ENCODE measurements at regions not wholly inside any gene's neighbourhood (a gene's known extent, or its start where the extent isn't known, plus 50 kb on each side); places are given as distances from the start of the nearest gene placed in this dataset.
"Not testable (repeated sequence)": the region's sequence is repeated elsewhere in the genome, so short reads cannot be mapped to it uniquely, and the experiment has no call there.

DNA sequence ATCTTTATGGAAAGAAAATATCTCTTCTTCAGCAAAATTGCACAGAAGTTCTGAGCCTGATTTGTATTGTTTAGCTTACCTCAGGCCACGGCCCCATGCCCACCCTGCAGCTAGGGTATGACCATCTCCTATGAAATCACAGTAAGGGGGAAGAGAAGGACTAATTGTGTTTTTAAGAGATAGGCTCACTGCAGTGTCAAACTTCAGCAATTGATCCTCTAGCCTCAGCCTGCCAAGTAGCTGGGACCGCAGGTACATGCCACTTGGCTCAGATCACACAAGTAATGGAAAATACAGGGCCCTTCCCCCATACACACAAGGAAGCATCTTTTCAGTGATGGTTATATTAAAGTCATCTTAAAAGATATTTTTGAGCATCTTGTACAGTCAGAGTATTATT lies 60.0 kb downstream of the DMAC1 start:
- no CpG with 5 or more reads among the region's 2 CpGs for WGBS (ENCODE audit: insufficient coverage)
- Histone ChIP-seq H3K9me3 (replicated peaks; ENCODE audit: control insufficient read depth, low read depth, low read length) (no peaks in the 10 kb centered on the region), H3K27me3 (ENCODE audit: control insufficient read depth, insufficient read depth, low read length) (no peaks in the 10 kb centered on the region), H3K4me1 (ENCODE audit: control insufficient read depth, insufficient read depth, low read length) (no peaks in the 10 kb centered on the region), H3K27ac (ENCODE audit: low read length) (no peak overlapping the region), H3K4me3 (ENCODE audit: low read length) (no peak overlapping the region), H3K36me3 (ENCODE audit: control insufficient read depth, insufficient read depth, low read length) (no peaks in the 10 kb centered on the region)
- DNase-seq = no peak

DNA sequence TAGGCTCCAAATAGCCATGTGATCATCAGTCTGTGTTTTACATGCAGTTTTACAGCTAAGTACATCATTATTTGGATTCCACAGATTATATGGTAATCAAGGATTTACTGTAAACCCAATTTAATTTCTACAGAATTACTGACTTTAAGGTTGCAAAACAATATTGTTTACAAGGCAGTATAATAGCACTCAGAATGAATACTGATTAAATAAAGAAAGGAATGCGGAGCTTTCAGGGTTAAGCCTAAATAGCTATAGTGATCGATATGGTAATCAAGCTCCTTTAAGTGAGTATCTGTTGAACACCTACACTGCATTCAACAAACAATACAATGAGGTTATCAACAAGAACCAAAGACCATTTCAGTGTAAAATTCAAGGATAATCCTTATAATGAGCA lies 64.3 kb downstream of the DMAC1 start:
- Histone ChIP-seq H3K4me3 (ENCODE audit: low read length) (no peak overlapping the region), H3K36me3 (ENCODE audit: control insufficient read depth, insufficient read depth, low read length) (no peaks in the 10 kb centered on the region), H3K27me3 (ENCODE audit: control insufficient read depth, insufficient read depth, low read length) (no peaks in the 10 kb centered on the region), H3K4me1 (ENCODE audit: control insufficient read depth, insufficient read depth, low read length) (no peaks in the 10 kb centered on the region), H3K27ac (ENCODE audit: low read length) (no peak overlapping the region), H3K9me3 (replicated peaks; ENCODE audit: control insufficient read depth, low read depth, low read length) (no peaks in the 10 kb centered on the region)
- WGBS (ENCODE audit: insufficient coverage) = no CpG with 5 or more reads among the region's 2 CpGs
- no peak for DNase-seq

DNA sequence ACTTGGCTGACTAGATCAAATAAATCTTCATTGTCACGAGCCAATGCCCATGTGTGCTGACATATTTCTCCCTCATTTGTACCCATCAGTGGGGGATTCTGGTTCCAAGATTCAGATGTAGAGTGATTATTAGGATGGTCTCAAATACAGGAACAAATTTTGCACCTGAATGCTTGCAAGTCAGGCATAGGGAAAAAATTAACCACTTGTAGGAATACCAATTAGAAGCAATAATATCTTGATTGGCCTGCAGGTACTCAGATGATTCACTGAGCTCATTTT lies 69.5 kb downstream of the DMAC1 start:
- H3K4me1 ChIP-seq (ENCODE audit: control insufficient read depth, insufficient read depth, low read length) = no peaks in the 10 kb centered on the region
- no peak overlapping the region for H3K27ac ChIP-seq (ENCODE audit: low read length)
- H3K36me3 ChIP-seq (ENCODE audit: control insufficient read depth, insufficient read depth, low read length) = no peaks in the 10 kb centered on the region
- no CpG with 5 or more reads among the region's 1 CpG for WGBS (ENCODE audit: insufficient coverage)
- no peaks in the 10 kb centered on the region for H3K27me3 ChIP-seq (ENCODE audit: control insufficient read depth, insufficient read depth, low read length)
- no peak for DNase-seq
- no peak overlapping the region for H3K4me3 ChIP-seq (ENCODE audit: low read length)
- no peaks in the 10 kb centered on the region for H3K9me3 ChIP-seq (replicated peaks; ENCODE audit: control insufficient read depth, low read depth, low read length)

DNA sequence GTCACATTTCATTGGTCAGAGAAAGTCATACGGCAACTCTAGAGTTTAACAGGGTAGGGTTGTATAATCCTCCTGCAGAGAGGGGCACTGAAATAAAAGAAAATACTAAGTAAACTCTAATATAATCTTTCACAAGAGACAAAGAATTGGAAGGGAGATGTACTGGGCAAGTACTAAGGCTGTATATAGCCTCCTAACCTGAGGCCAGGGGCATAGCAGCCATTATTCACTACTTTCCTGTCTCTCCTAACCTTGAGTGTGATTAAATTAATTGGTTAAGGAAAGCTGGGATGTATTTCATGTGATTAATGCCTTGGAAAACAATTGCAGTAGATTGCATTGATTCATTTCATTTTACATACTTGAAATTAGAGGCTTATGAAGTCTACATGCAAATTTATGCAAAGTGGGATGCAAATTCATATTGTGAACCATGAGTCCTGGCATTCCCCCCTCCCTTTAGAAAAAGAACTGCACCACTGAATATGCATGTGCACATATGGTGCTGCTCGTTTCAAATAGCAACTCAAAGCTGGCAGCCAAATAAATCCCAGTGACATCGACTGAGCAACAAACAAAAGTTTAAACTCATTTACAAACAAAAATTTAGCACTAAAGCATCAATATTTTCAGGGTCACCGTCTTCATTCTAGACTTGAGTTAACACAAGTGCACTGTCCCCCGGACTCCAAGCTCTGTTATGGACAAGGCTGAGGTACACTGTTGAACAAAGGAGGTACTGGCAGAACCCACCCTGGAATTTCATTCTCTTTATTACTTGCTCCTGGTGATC lies 70.0 kb downstream of the DMAC1 start:
- DNase-seq = peak; percentile 2
- no peak overlapping the region for H3K4me3 ChIP-seq (ENCODE audit: low read length)
- no peaks in the 10 kb centered on the region for H3K4me1 ChIP-seq (ENCODE audit: control insufficient read depth, insufficient read depth, low read length)
- no peaks in the 10 kb centered on the region for H3K9me3 ChIP-seq (replicated peaks; ENCODE audit: control insufficient read depth, low read depth, low read length)
- H3K27me3 ChIP-seq (ENCODE audit: control insufficient read depth, insufficient read depth, low read length) = no peaks in the 10 kb centered on the region
- H3K27ac ChIP-seq (ENCODE audit: low read length) = no peak overlapping the region
- H3K36me3 ChIP-seq (ENCODE audit: control insufficient read depth, insufficient read depth, low read length) = no peaks in the 10 kb centered on the region
- WGBS (ENCODE audit: insufficient coverage) = 72% methylated on average over 3 of the region's 5 CpGs

DNA sequence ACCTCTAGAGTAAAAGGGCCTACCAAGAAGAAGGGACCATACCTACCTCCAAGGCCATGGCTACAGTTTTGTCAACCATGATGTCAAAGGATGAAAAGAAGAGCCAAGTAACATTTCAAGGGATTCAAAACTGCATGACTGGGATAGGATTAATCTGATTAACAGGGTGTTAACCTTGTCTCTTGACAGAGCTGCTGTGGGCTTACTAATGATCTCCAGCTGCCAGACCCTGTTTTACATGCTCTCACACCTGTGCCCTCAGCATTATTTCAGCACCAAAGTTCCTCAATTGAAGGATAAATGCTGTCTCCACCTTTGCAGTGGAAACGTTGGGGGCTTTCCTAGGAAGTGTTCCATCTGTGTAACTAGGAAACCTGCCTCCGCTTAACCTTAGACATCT lies 78.3 kb downstream of the DMAC1 start:
- no peaks in the 10 kb centered on the region for H3K27me3 ChIP-seq (ENCODE audit: control insufficient read depth, insufficient read depth, low read length)
- H3K9me3 ChIP-seq (replicated peaks; ENCODE audit: control insufficient read depth, low read depth, low read length) = no peaks in the 10 kb centered on the region
- H3K4me3 ChIP-seq (ENCODE audit: low read length) = no peak overlapping the region
- no peak overlapping the region for H3K27ac ChIP-seq (ENCODE audit: low read length)
- no peaks in the 10 kb centered on the region for H3K4me1 ChIP-seq (ENCODE audit: control insufficient read depth, insufficient read depth, low read length)
- DNase-seq = no peak
- no peaks in the 10 kb centered on the region for H3K36me3 ChIP-seq (ENCODE audit: control insufficient read depth, insufficient read depth, low read length)
- 50% methylated on average over 2 of the region's 2 CpGs for WGBS (ENCODE audit: insufficient coverage)

DNA sequence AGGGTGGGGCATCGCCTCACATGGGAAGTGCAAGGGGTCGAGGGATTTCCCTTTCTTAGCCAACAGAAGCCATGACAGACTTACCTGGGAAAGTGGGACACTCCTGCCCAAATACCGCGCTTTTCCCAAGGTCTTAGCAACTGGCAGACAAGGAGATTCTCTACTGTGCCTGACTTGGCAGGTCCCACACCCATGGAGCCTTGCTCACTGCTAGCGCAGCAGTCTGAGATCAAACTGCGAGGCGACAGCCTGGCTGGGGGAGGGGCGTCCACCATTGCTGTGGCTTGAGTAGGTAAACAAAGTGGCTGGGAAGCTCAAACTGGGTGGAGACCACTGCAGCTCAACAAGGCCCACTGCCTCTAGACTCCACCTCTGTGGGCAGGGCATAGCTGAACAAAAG lies 86.5 kb downstream of the DMAC1 start:
- H3K9me3 ChIP-seq (replicated peaks; ENCODE audit: control insufficient read depth, low read depth, low read length); H3K4me3 ChIP-seq (ENCODE audit: low read length); H3K36me3 ChIP-seq (ENCODE audit: control insufficient read depth, insufficient read depth, low read length); H3K4me1 ChIP-seq (ENCODE audit: control insufficient read depth, insufficient read depth, low read length); DNase-seq; H3K27ac ChIP-seq (ENCODE audit: low read length); H3K27me3 ChIP-seq (ENCODE audit: control insufficient read depth, insufficient read depth, low read length): not testable (repeated sequence)
- WGBS (ENCODE audit: insufficient coverage) = 89% methylated on average over 5 of the region's 8 CpGs

DNA sequence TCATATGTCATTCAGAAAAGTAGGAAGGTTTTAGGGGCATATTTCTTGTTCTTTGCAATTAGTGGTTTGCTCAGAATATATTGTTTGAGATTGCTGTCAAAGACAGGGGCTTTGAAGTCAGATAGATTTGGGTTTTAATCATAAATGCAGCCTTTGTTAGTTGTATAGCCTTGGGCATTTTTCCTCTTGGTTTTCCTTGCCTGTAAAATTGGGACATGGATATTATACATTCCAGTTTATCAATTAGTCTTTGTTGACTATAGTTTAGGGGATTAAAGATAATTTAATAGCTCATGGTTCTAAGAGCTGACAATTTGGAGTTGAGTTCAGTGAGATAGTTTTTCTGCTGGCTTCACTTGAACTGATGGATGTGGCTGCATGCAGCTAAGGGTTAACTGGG lies 88.9 kb downstream of the DMAC1 start:
- no peak for DNase-seq
- H3K36me3 ChIP-seq (ENCODE audit: control insufficient read depth, insufficient read depth, low read length) = no peaks in the 10 kb centered on the region
- H3K9me3 ChIP-seq (replicated peaks; ENCODE audit: control insufficient read depth, low read depth, low read length) = no peaks in the 10 kb centered on the region
- H3K4me3 ChIP-seq (ENCODE audit: low read length) = no peak overlapping the region
- no peaks in the 10 kb centered on the region for H3K27me3 ChIP-seq (ENCODE audit: control insufficient read depth, insufficient read depth, low read length)
- H3K27ac ChIP-seq (ENCODE audit: low read length) = no peak overlapping the region
- H3K4me1 ChIP-seq (ENCODE audit: control insufficient read depth, insufficient read depth, low read length) = no peaks in the 10 kb centered on the region

DNA sequence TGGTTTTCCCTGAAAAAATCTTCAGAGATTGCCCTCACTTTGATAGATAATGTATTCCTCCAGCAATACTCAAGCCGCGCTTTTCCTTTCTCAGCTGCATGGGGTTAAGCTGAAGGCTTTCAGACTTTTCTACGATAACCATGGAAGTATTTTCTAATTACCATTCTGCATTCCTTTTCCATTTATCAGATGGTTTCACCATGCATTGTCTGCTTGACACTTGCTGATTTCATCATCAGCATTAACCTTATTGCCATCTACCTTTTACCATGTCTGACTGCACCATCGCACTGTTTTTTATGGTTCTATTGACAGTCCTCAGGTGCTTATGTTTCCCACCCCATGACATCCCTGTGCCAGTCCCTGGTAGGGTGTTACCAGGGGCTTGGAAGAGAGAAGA lies 91.6 kb downstream of the DMAC1 start:
- DNase-seq = no peak
- Histone ChIP-seq H3K9me3 (replicated peaks; ENCODE audit: control insufficient read depth, low read depth, low read length) (no peaks in the 10 kb centered on the region), H3K27ac (ENCODE audit: low read length) (no peak overlapping the region), H3K4me1 (ENCODE audit: control insufficient read depth, insufficient read depth, low read length) (no peaks in the 10 kb centered on the region), H3K36me3 (ENCODE audit: control insufficient read depth, insufficient read depth, low read length) (no peaks in the 10 kb centered on the region), H3K4me3 (ENCODE audit: low read length) (no peak overlapping the region), H3K27me3 (ENCODE audit: control insufficient read depth, insufficient read depth, low read length) (no peaks in the 10 kb centered on the region)
- WGBS (ENCODE audit: insufficient coverage) = 89% methylated on average over 4 of the region's 4 CpGs

DNA sequence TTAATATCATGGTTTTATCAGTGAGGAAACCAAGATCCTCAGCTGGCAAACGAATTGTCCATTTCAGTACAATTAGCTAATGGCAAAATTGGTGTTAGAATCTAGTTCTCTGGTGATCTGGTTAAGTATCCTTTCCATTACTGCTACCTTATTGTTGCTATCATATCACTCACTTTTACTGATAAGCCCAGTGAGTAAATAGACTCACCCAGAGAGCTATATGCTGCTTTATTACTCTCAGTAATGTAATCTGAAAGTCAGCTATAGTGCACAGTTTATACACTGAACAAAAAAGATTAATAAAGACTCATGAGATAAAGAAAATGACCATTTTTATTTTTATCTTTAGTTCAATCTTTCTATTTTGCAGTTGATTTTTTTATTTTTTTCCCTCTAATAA lies 95.0 kb downstream of the DMAC1 start:
- Histone ChIP-seq H3K36me3 (ENCODE audit: control insufficient read depth, insufficient read depth, low read length) (no peaks in the 10 kb centered on the region), H3K4me1 (ENCODE audit: control insufficient read depth, insufficient read depth, low read length) (no peaks in the 10 kb centered on the region), H3K9me3 (replicated peaks; ENCODE audit: control insufficient read depth, low read depth, low read length) (no peaks in the 10 kb centered on the region), H3K4me3 (ENCODE audit: low read length) (no peak overlapping the region), H3K27ac (ENCODE audit: low read length) (no peak overlapping the region), H3K27me3 (ENCODE audit: control insufficient read depth, insufficient read depth, low read length) (no peaks in the 10 kb centered on the region)
- DNase-seq = no peak
- no CpG with 5 or more reads among the region's 1 CpG for WGBS (ENCODE audit: insufficient coverage)

DNA sequence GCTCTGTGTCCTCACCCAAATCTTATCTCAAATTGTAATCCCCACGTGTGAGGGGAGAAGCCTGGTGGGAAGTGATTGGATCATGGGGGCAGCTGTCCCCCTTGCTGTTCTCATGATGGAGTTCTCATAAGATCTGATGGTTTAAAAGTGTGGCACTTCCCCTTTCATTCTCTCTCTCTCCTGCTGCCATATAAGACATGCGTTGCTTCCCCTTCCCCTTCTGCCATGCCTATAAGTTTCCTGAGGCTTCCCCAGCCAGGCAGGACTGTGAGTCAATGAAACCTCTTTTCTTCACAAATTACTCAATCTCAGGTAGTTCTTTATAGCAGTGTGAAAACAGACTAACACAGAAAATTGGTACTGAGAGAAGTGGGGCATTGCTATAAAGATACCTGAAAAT lies 107.7 kb downstream of the DMAC1 start:
- WGBS (ENCODE audit: insufficient coverage) = no CpG with 5 or more reads among the region's 2 CpGs
- H3K27me3 ChIP-seq (ENCODE audit: control insufficient read depth, insufficient read depth, low read length) = no peaks in the 10 kb centered on the region
- no peak overlapping the region for H3K4me3 ChIP-seq (ENCODE audit: low read length)
- DNase-seq = no peak
- H3K4me1 ChIP-seq (ENCODE audit: control insufficient read depth, insufficient read depth, low read length) = no peaks in the 10 kb centered on the region
- no peaks in the 10 kb centered on the region for H3K36me3 ChIP-seq (ENCODE audit: control insufficient read depth, insufficient read depth, low read length)
- no peak overlapping the region for H3K27ac ChIP-seq (ENCODE audit: low read length)
- H3K9me3 ChIP-seq (replicated peaks; ENCODE audit: control insufficient read depth, low read depth, low read length) = no peaks in the 10 kb centered on the region

DNA sequence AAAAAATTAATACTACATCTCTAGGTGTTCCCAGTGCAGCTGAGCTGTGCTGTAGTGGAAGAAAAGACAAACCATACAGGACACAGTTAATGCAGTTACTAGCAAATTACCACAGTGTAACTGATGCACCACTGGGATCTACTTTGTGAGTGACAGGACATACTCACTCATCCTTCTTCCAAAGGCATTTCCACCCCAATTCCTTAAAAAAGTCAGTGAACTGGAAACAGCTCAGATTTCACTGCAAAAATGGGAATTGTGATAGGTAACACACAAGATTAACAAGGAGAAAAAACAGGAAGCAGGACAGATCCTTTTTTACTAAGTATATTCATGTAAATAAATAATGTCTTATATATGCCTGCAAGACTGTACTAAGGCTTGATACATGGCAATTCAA lies 109.6 kb downstream of the DMAC1 start:
- no peak for DNase-seq
- Histone ChIP-seq H3K4me1 (ENCODE audit: control insufficient read depth, insufficient read depth, low read length) (no peaks in the 10 kb centered on the region), H3K4me3 (ENCODE audit: low read length) (no peak overlapping the region), H3K9me3 (replicated peaks; ENCODE audit: control insufficient read depth, low read depth, low read length) (no peaks in the 10 kb centered on the region), H3K36me3 (ENCODE audit: control insufficient read depth, insufficient read depth, low read length) (no peaks in the 10 kb centered on the region), H3K27ac (ENCODE audit: low read length) (no peak overlapping the region), H3K27me3 (ENCODE audit: control insufficient read depth, insufficient read depth, low read length) (no peaks in the 10 kb centered on the region)
